ENCODE measurements at regions not wholly inside any gene's neighbourhood (a gene's known extent, or its start where the extent isn't known, plus 50 kb on each side); places are given as distances from the start of the nearest gene placed in this dataset.

- Histone ChIP-seq H3K36me3 (ENCODE audit: control insufficient read depth in 2 of 2, extremely low read depth in 1 of 2, insufficient read depth in 2 of 2, low read length in 2 of 2) (no peaks in the 10 kb centered on the region), H3K4me2 (ENCODE audit: insufficient read depth, low read length) (no peak overlapping the region), H3K4me1 (ENCODE audit: control insufficient read depth, extremely low read depth, insufficient read depth, low read length) (no peaks in the 10 kb centered on the region), H3K4me3 (replicated peaks in 1 of 3; ENCODE audit: insufficient read depth in 1 of 3, low read depth in 1 of 3, low read length in 3 of 3) (no peak overlapping the region), H4K20me1 (replicated peaks; ENCODE audit: control insufficient read depth, extremely low read depth, insufficient read depth, low read length) (no peaks in the 10 kb centered on the region), H3K79me2 (ENCODE audit: control insufficient read depth, insufficient read depth, low read length) (no peaks in the 10 kb centered on the region), H3K9me3 (replicated peaks; ENCODE audit: control insufficient read depth, insufficient read depth, low read length) (no peaks in the 10 kb centered on the region), H3K9me1 (replicated peaks; ENCODE audit: control insufficient read depth, extremely low read depth, insufficient read depth, low read length) (no peaks in the 10 kb centered on the region), H3K27ac (ENCODE audit: insufficient read depth, low read depth, low read length) (no peak overlapping the region), H2AFZ (ENCODE audit: low read depth, low read length) (no peak overlapping the region), H3K9ac (replicated peaks; ENCODE audit: extremely low read depth, insufficient read depth, low read length) (no peak overlapping the region), H3K27me3 (ENCODE audit: control insufficient read depth in 2 of 2, insufficient read depth in 2 of 2, low read length in 2 of 2) (no peaks in the 10 kb centered on the region)
- no TSS peak for BruUV-seq (replicated peaks)
- no peak for DNase-seq (ENCODE audit: low read depth, low spot score)
- ChIA-PET POLR2A (no interaction called here), CTCF (no interaction called here)
- intact Hi-C loops (cut with micrococcal nuclease) (no loop called here), dilution Hi-C loops (cut with MboI; ENCODE audit: extremely low pct_ligation_motif_present, low sequenced_read_pairs) (no loop called here)
- TF ChIP-seq MYC (IDR thresholded peaks at IDR 0.05; ENCODE audit: low read depth, low read length), result no peak
- no peak for TF ChIP-seq FOS (IDR thresholded peaks at IDR 0.05; ENCODE audit: borderline replicate concordance, insufficient read depth, low read length)
- TF ChIP-seq MAX (IDR thresholded peaks at IDR 0.05; ENCODE audit: insufficient read depth, insufficient read length), result no peak
- no peak for TF ChIP-seq POLR2A (IDR thresholded peaks at IDR 0.05; ENCODE audit: low read depth, low read length)
- no peak for TF ChIP-seq GATA2 (IDR thresholded peaks at IDR 0.05; ENCODE audit: insufficient read depth, insufficient read length, low read depth, low read length)
- no peak for TF ChIP-seq EZH2 (IDR thresholded peaks at IDR 0.05; ENCODE audit: borderline replicate concordance, low read depth, low read length, severe bottlenecking)
- TF ChIP-seq POLR2AphosphoS5 (IDR thresholded peaks at IDR 0.05; ENCODE audit: insufficient read depth, low read depth, low read length), result no peak
- no peak for TF ChIP-seq JUN (IDR thresholded peaks at IDR 0.05; ENCODE audit: borderline replicate concordance, insufficient read depth, insufficient read length, low read depth)
- no peak for TF ChIP-seq CTCF (IDR thresholded peaks at IDR 0.05; ENCODE audit: extremely low read depth in 1 of 2, insufficient read depth in 1 of 2, low read depth in 1 of 2, low read length in 2 of 2)
- FAIRE-seq, result no peak
Observed at GRCh38 chr16:86095131-86095752, 196.3 kb downstream of the IRF8 start.

Data from endothelial cell of umbilical vein (primary cell).